ENCODE measurements at regions not wholly inside any gene's neighbourhood (a gene's known extent, or its start where the extent isn't known, plus 50 kb on each side); places are given as distances from the start of the nearest gene placed in this dataset.

- CTCF ChIA-PET = interaction anchor here (0.6 kb wide), 1 partner anchor 13 kb away, joined by 3 read pairs; no protein-coding TSS in a partner anchor
- no peaks in the 10 kb centered on the region for H3K79me2 ChIP-seq (ENCODE audit: insufficient read depth)
- 35% methylated on average over 4 of the region's 4 CpGs for WGBS (ENCODE audit: low lambda C conversion rate)
- H3F3A ChIP-seq (replicated peaks; ENCODE audit: insufficient read depth) = no peaks in the 10 kb centered on the region
- no peaks in the 10 kb centered on the region for H3K9me2 ChIP-seq
- H3K4me1 ChIP-seq (ENCODE audit: control insufficient read depth in 1 of 2, insufficient read depth in 2 of 2, low read depth in 1 of 2, low read length in 1 of 2) = peaks cover 0 to 6% of the 10 kb centered on the region in 2 experiments; a peak in 1 of 4 replicates
- POLR2A ChIA-PET = no interaction called here
- H3K4me2 ChIP-seq = no peak overlapping the region
- H3K36me3 ChIP-seq (replicated peaks in 1 of 2; ENCODE audit: control insufficient read depth in 1 of 2, insufficient read depth in 2 of 2, low read length in 1 of 2) = no peaks in the 10 kb centered on the region
- no peak for DNase-seq
- no peak overlapping the region for H3K9ac ChIP-seq
- H4K20me1 ChIP-seq (ENCODE audit: insufficient read depth) = no peaks in the 10 kb centered on the region
- H3K9me3 ChIP-seq = no peaks in the 10 kb centered on the region
- H3K27ac ChIP-seq (ENCODE audit: low read depth in 2 of 2, low read length in 1 of 2) = no peak overlapping the region
- TF ChIP-seq SMC3 (IDR thresholded peaks at IDR 0.05; ENCODE audit: low read depth, low read length) (no peak), TAF1 (IDR thresholded peaks at IDR 0.05; ENCODE audit: borderline replicate concordance, low read depth, low read length) (no peak)
- no peak overlapping the region for H2AFZ ChIP-seq (ENCODE audit: low read depth)
- no peaks in the 10 kb centered on the region for H3K27me3 ChIP-seq (ENCODE audit: insufficient read depth)
- no peak overlapping the region for H3K4me3 ChIP-seq (ENCODE audit: low read depth in 2 of 2, low read length in 1 of 2)
Observed at GRCh38 chr10:125551247-125551646, 131.7 kb downstream of the TEX36 start.

GRCh38 chr10:125550362-125550761, 132.6 kb downstream of the TEX36 start:
- no peaks in the 10 kb centered on the region for H3K79me2 ChIP-seq (ENCODE audit: insufficient read depth)
- H4K20me1 ChIP-seq (ENCODE audit: insufficient read depth) = no peaks in the 10 kb centered on the region
- no peak overlapping the region for H3K4me3 ChIP-seq (ENCODE audit: low read depth in 2 of 2, low read length in 1 of 2)
- H3K9me3 ChIP-seq = no peaks in the 10 kb centered on the region
- TF ChIP-seq CTCF (IDR thresholded peaks at IDR 0.05) (no peak), GATA2 (CRISPR knock-in tag; IDR thresholded peaks at IDR 0.05) (no peak), JUND (IDR thresholded peaks at IDR 0.05) (no peak), NRF1 (IDR thresholded peaks at IDR 0.05; ENCODE audit: low read depth, low read length) (no peak), YY1 (IDR thresholded peaks at IDR 0.05; ENCODE audit: low read depth) (no peak), FOXJ3 (CRISPR knock-in tag; IDR thresholded peaks at IDR 0.05) (no peak), REST (IDR thresholded peaks at IDR 0.05; ENCODE audit: low read depth, low read length) (no peak), PBX3 (IDR thresholded peaks at IDR 0.05) (no peak)
- TF ChIP-seq, protein P1, sequence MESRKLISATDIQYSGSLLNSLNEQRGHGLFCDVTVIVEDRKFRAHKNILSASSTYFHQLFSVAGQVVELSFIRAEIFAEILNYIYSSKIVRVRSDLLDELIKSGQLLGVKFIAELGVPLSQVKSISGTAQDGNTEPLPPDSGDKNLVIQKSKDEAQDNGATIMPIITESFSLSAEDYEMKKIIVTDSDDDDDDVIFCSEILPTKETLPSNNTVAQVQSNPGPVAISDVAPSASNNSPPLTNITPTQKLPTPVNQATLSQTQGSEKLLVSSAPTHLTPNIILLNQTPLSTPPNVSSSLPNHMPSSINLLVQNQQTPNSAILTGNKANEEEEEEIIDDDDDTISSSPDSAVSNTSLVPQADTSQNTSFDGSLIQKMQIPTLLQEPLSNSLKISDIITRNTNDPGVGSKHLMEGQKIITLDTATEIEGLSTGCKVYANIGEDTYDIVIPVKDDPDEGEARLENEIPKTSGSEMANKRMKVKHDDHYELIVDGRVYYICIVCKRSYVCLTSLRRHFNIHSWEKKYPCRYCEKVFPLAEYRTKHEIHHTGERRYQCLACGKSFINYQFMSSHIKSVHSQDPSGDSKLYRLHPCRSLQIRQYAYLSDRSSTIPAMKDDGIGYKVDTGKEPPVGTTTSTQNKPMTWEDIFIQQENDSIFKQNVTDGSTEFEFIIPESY (IDR thresholded peaks at IDR 0.05; ENCODE audit: borderline replicate concordance, low read depth) = no peak
- peaks cover 0 to 6% of the 10 kb centered on the region in 2 experiments; a peak in 1 of 4 replicates for H3K4me1 ChIP-seq (ENCODE audit: control insufficient read depth in 1 of 2, insufficient read depth in 2 of 2, low read depth in 1 of 2, low read length in 1 of 2)
- no peak for DNase-seq
- H3K4me2 ChIP-seq = no peak overlapping the region
- no peaks in the 10 kb centered on the region for H3F3A ChIP-seq (replicated peaks; ENCODE audit: insufficient read depth)
- CTCF ChIA-PET = interaction anchor here (1.3 kb wide), 1 partner anchor 11 kb away, joined by 3 read pairs; no protein-coding TSS in a partner anchor
- H2AFZ ChIP-seq (ENCODE audit: low read depth) = no peak overlapping the region
- no peak overlapping the region for H3K27ac ChIP-seq (ENCODE audit: low read depth in 2 of 2, low read length in 1 of 2)
- no peak overlapping the region for H3K9ac ChIP-seq
- H3K9me2 ChIP-seq = no peaks in the 10 kb centered on the region
- H3K27me3 ChIP-seq (ENCODE audit: insufficient read depth) = no peaks in the 10 kb centered on the region
- H3K36me3 ChIP-seq (replicated peaks in 1 of 2; ENCODE audit: control insufficient read depth in 1 of 2, insufficient read depth in 2 of 2, low read length in 1 of 2) = no peaks in the 10 kb centered on the region
- 55% methylated on average over 3 of the region's 3 CpGs for WGBS (ENCODE audit: low lambda C conversion rate)
- POLR2A ChIA-PET = no interaction called here

All from SK-N-SH (cell line).